ENCODE measurements at regions not wholly inside any gene's neighbourhood (a gene's known extent, or its start where the extent isn't known, plus 50 kb on each side); places are given as distances from the start of the nearest gene placed in this dataset.
A peak's percentile ranks its signal among the peaks of the same experiment; 100 is the strongest.

DNA sequence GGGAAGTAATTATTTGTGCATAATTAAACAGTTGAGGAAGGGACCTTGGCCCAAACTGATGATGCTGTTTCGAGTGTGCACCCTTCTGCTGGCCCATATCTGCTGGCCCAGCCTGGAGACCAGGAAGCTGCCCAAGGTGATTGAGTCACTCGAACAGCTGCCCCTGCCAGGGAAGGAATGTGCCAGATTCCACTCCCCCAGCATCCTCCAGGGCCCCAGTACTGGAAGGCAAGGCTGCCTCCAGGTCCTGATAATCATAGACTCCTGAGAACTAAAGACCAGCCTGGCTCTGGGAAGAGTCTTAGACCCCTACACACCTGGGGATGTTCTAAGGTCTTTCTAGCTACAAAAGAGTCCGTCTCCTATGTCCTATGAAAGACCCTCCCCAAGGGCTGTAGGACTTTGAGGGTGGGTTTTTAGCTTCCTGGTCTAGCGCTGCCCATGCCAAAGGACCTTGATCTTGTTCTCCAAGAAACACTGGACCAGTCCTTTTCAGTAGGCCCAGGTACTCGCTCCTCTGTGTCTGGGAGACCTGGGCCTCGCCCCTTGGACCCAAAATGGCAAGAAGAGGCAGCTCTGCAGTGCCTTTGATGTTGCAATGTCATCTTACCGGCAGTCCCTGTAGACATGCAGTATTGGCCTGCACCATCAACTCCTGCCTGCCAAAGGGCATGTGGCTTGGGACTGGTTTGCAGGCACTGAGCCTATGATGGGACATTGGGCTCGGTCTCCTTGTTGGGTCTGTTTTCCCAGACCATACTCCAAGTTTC is 103.2 kb upstream of the GPR26 start:
- no peak overlapping the region for H3K4me2 ChIP-seq (ENCODE audit: insufficient read depth in 1 of 2, low read depth in 2 of 2, low read length in 2 of 2)
- 92% methylated on average over 8 of the region's 8 CpGs; no CpG with 5 or more reads in 1 of the 2 experiments for WGBS, 2 experiments (ENCODE audit: extremely low coverage in 1 of 2, insufficient coverage in 1 of 2, insufficient read length in 1 of 2, insufficient replicate concordance in 2 of 2, low coverage in 1 of 2, low lambda C conversion rate in 2 of 2, missing lambda C conversion rate in 1 of 2)
- no peak overlapping the region for H3K4ac ChIP-seq (replicated peaks; ENCODE audit: insufficient read length, low read depth, low read length)
- no peak overlapping the region for H3K14ac ChIP-seq (ENCODE audit: insufficient read length)
- no peak overlapping the region for H4K5ac ChIP-seq (ENCODE audit: insufficient read length, low read depth, low read length)
- H3K4me3 ChIP-seq (ENCODE audit: extremely low read depth in 1 of 4, insufficient read depth in 2 of 4, low read depth in 3 of 4, low read length in 4 of 4): no peak overlapping the region
- H2BK5ac ChIP-seq (ENCODE audit: low read depth, low read length): no peak overlapping the region
- H3K27ac ChIP-seq (ENCODE audit: low read depth, low read length): no peak overlapping the region
- H2BK12ac ChIP-seq (ENCODE audit: low read depth, low read length): no peak overlapping the region
- H3K23ac ChIP-seq (ENCODE audit: insufficient read length): no peak overlapping the region
- no peaks in the 10 kb centered on the region for H3K36me3 ChIP-seq (ENCODE audit: control insufficient read depth in 2 of 4, insufficient read depth in 4 of 4, low read length in 3 of 4)
- H3K9ac ChIP-seq (replicated peaks in 1 of 4; ENCODE audit: extremely low read depth in 1 of 4, low read depth in 3 of 4, low read length in 3 of 4): no peak overlapping the region
- no peak for TF ChIP-seq NRF1 (IDR thresholded peaks at IDR 0.05; ENCODE audit: low read depth, low read length)
- TF ChIP-seq CTBP2 (IDR thresholded peaks at IDR 0.05; ENCODE audit: borderline replicate concordance, insufficient read depth, insufficient read length, low read length): no peak
- no peak for TF ChIP-seq MAX (IDR thresholded peaks at IDR 0.05)
- no peak for TF ChIP-seq YY1 (IDR thresholded peaks at IDR 0.05; ENCODE audit: low read depth, low read length)
- no peak for TF ChIP-seq POLR2AphosphoS5 (IDR thresholded peaks at IDR 0.05; ENCODE audit: low read depth, low read length)
- TF ChIP-seq SAP30 (IDR thresholded peaks at IDR 0.05; ENCODE audit: insufficient read depth, insufficient replicate concordance, low read length): no peak
- no peak for TF ChIP-seq CHD1 (IDR thresholded peaks at IDR 0.05; ENCODE audit: low read depth, low read length)
- no peak for TF ChIP-seq CBX8 (IDR thresholded peaks at IDR 0.05; ENCODE audit: borderline replicate concordance, low read depth, low read length)
- no peak for TF ChIP-seq HDAC6 (IDR thresholded peaks at IDR 0.05; ENCODE audit: low read depth, low read length)
- TF ChIP-seq RAD21 (IDR thresholded peaks at IDR 0.05 in 1 of 2, conservative IDR thresholded peaks at IDR 0.05 in 1 of 2; ENCODE audit: low read depth in 2 of 2, low read length in 2 of 2): no peak
- no peak for TF ChIP-seq ASH2L (IDR thresholded peaks at IDR 0.05; ENCODE audit: low read length)
- DNase-seq (ENCODE audit: low read depth in 1 of 2, low spot score in 2 of 2) (peak in 1 of 2 experiments; percentile 27), FAIRE-seq (no peak)
- no peak overlapping the region for H2BK15ac ChIP-seq (ENCODE audit: low read length)
- no peaks in the 10 kb centered on the region for H3K9me3 ChIP-seq (ENCODE audit: insufficient read depth in 2 of 2, low read depth in 1 of 2, low read length in 1 of 2)
- no peaks in the 10 kb centered on the region for H3K27me3 ChIP-seq (replicated peaks in 1 of 4; ENCODE audit: control insufficient read depth in 3 of 4, extremely low read depth in 1 of 4, insufficient read depth in 3 of 4, low read length in 3 of 4)
- CTCF ChIA-PET (ENCODE audit: partially characterized antibody): interaction anchor here (0.8 to 2.7 kb wide), 7 partner anchors 10 to 519 kb away, joined by 3 to 13 read pairs (median 5); no protein-coding TSS in a partner anchor
- H3K56ac ChIP-seq (replicated peaks; ENCODE audit: insufficient read length, low read depth, low read length): no peak overlapping the region
- H2AK5ac ChIP-seq (ENCODE audit: low read depth, low read length): no peak overlapping the region
- H3K23me2 ChIP-seq (ENCODE audit: low read depth, low read length): no peaks in the 10 kb centered on the region
- H3K4me1 ChIP-seq (replicated peaks in 1 of 4; ENCODE audit: control insufficient read depth in 3 of 4, insufficient read depth in 4 of 4, low read length in 3 of 4): peaks cover 0 to 6% (median 2%) of the 10 kb centered on the region in 4 experiments; a peak in 4 of 7 replicates
- no peaks in the 10 kb centered on the region for H3K79me1 ChIP-seq (ENCODE audit: low read depth, low read length)
- no peaks in the 10 kb centered on the region for H4K20me1 ChIP-seq (replicated peaks in 1 of 2; ENCODE audit: control insufficient read depth in 1 of 2, insufficient read depth in 2 of 2, low read length in 2 of 2)
- H2BK20ac ChIP-seq (ENCODE audit: low read length): no peak overlapping the region
- H2AFZ ChIP-seq (ENCODE audit: low read length): no peak overlapping the region
- no peaks in the 10 kb centered on the region for H3K79me2 ChIP-seq (ENCODE audit: control insufficient read depth in 1 of 2, insufficient read depth in 2 of 2, low read length in 2 of 2)
- H3K18ac ChIP-seq (ENCODE audit: extremely low read depth, low read length): no peak overlapping the region
- no peak overlapping the region for H2BK120ac ChIP-seq (replicated peaks; ENCODE audit: low read depth, low read length)
- no peak overlapping the region for H4K91ac ChIP-seq (replicated peaks; ENCODE audit: insufficient read length, low read length)
- POLR2A ChIA-PET (ENCODE audit: partially characterized antibody): no interaction called here
- no peak overlapping the region; the same call in 1 of the 2 replicates for H4K8ac ChIP-seq (ENCODE audit: extremely low read depth, insufficient read depth, low read length)

Measured in H1 (cell line).